ENCODE measurements at regions not wholly inside any gene's neighbourhood (a gene's known extent, or its start where the extent isn't known, plus 50 kb on each side); places are given as distances from the start of the nearest gene placed in this dataset.
A peak's percentile ranks its signal among the peaks of the same experiment; 100 is the strongest.

DNA sequence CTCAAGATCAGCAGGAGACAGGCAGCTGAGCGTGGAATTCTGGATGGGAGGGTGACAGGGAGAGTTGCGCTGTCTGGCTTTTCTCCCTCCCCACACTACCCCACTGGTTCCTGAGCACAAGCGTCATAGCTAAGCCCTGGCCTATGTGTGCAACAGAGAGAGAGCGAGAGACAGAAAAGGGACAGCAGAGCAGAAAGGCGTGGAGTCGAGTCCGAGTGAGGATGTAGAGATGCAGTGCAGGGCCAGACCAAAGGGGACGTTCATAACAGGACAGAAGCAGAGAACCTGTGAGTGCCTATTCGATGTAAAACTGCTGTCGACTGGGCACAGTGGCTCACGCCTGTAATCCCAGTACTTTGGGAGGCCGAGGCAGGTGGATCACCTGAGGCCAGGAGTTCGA is 94.0 kb upstream of the TMEM45B start:
- Histone ChIP-seq H3K27me3 (ENCODE audit: control insufficient read depth, insufficient read depth, low read length, poor library complexity, severe bottlenecking) (peaks cover 6% of the 10 kb centered on the region), H3K36me3 (ENCODE audit: control insufficient read depth, insufficient read depth, low read length) (no peaks in the 10 kb centered on the region), H3K27ac (ENCODE audit: low read depth, low read length) (no peak overlapping the region), H3K9ac (ENCODE audit: extremely low read depth, low read length, poor library complexity, severe bottlenecking) (no peak overlapping the region), H3K4me1 (ENCODE audit: control insufficient read depth, insufficient read depth, low read length) (no peaks in the 10 kb centered on the region), H3K9me3 (ENCODE audit: control insufficient read depth, low read length) (no peaks in the 10 kb centered on the region), H3K4me3 (ENCODE audit: low read length) (no peak overlapping the region)
- Mint-ChIP-seq H3K4me3 (no peak overlapping the region), H3K9me3 (no peaks in the 10 kb centered on the region), H3K27ac (no peak overlapping the region), H3K27me3 (ENCODE audit: insufficient read depth) (peaks cover 4% of the 10 kb centered on the region), H3K4me1 (no peaks in the 10 kb centered on the region), H3K36me3 (ENCODE audit: low read depth) (no peaks in the 10 kb centered on the region)
- TF ChIP-seq CTCF (conservative IDR thresholded peaks at IDR 0.05) = no peak
- peak; percentile 31 for DNase-seq
- 82 to 86% methylated on average over 8 to 11 of the region's 13 CpGs for WGBS, 2 experiments (ENCODE audit: insufficient coverage in 1 of 2, insufficient read length in 1 of 2)

GRCh38 chr11:129722529-129722928 is 93.1 kb upstream of the TMEM45B start:
- Mint-ChIP-seq H3K9me3 (no peaks in the 10 kb centered on the region), H3K27me3 (ENCODE audit: insufficient read depth) (peaks cover 4% of the 10 kb centered on the region), H3K27ac (no peak overlapping the region), H3K4me3 (no peak overlapping the region), H3K36me3 (ENCODE audit: low read depth) (no peaks in the 10 kb centered on the region), H3K4me1 (no peaks in the 10 kb centered on the region)
- Histone ChIP-seq H3K27me3 (ENCODE audit: control insufficient read depth, insufficient read depth, low read length, poor library complexity, severe bottlenecking) (peaks cover 6% of the 10 kb centered on the region), H3K4me1 (ENCODE audit: control insufficient read depth, insufficient read depth, low read length) (no peaks in the 10 kb centered on the region), H3K9me3 (ENCODE audit: control insufficient read depth, low read length) (no peaks in the 10 kb centered on the region), H3K4me3 (ENCODE audit: low read length) (no peak overlapping the region), H3K27ac (ENCODE audit: low read depth, low read length) (no peak overlapping the region), H3K9ac (ENCODE audit: extremely low read depth, low read length, poor library complexity, severe bottlenecking) (no peak overlapping the region), H3K36me3 (ENCODE audit: control insufficient read depth, insufficient read depth, low read length) (no peaks in the 10 kb centered on the region)
- DNase-seq = peak; percentile 17
- 91 to 93% methylated on average over 6 of the region's 6 CpGs for WGBS, 2 experiments (ENCODE audit: insufficient coverage in 1 of 2, insufficient read length in 1 of 2)
- TF ChIP-seq CTCF (conservative IDR thresholded peaks at IDR 0.05) = no peak

DNA sequence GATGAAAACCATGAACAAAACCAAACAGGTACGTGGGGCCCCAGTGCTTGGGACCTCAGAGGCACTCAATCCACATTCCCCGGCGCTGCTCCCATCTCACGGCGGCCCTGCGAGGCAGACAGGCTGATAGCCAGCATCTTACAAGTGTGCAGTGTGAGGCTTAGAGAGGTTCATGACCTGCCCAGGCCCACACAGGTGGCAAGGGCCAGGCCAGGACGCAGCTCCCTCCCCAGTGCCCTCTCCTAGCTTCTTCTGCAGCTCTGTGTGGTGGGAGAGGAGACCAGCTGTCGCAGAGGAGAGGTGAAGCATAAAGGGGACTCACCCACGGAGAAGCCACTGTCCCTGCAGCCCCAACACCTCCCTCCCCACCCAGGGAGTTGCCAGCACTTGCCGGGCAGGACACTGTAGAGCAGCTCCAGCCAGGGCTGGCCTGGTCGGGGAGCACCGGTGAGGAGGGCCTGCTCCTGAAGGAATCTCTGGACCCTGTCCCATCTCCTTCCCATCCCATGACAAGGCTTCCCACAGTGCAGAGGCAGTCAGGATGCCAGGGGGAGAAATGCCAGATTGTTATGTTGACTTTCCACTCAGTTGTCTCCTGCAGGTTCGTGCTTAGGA is 92.4 kb upstream of the TMEM45B start:
- 85 to 89% methylated on average over 6 to 13 of the region's 13 CpGs for WGBS, 2 experiments (ENCODE audit: insufficient coverage in 1 of 2, insufficient read length in 1 of 2)

More for the DNA sequence above, 92.4 kb upstream of the TMEM45B start:
- no peak for TF ChIP-seq CTCF (conservative IDR thresholded peaks at IDR 0.05)
- Histone ChIP-seq H3K27me3 (ENCODE audit: control insufficient read depth, insufficient read depth, low read length, poor library complexity, severe bottlenecking) (peaks cover 6% of the 10 kb centered on the region), H3K9ac (ENCODE audit: extremely low read depth, low read length, poor library complexity, severe bottlenecking) (no peak overlapping the region), H3K36me3 (ENCODE audit: control insufficient read depth, insufficient read depth, low read length) (no peaks in the 10 kb centered on the region), H3K9me3 (ENCODE audit: control insufficient read depth, low read length) (no peaks in the 10 kb centered on the region), H3K27ac (ENCODE audit: low read depth, low read length) (no peak overlapping the region), H3K4me1 (ENCODE audit: control insufficient read depth, insufficient read depth, low read length) (no peaks in the 10 kb centered on the region), H3K4me3 (ENCODE audit: low read length) (no peak overlapping the region)
- no peaks in the 10 kb centered on the region for H3K9me3 Mint-ChIP-seq
- no peak overlapping the region for H3K4me3 Mint-ChIP-seq
- H3K27ac Mint-ChIP-seq = no peak overlapping the region
- peak; percentile 37 for DNase-seq
- no peaks in the 10 kb centered on the region for H3K4me1 Mint-ChIP-seq
- H3K27me3 Mint-ChIP-seq (ENCODE audit: insufficient read depth) = peaks cover 4% of the 10 kb centered on the region
- no peaks in the 10 kb centered on the region for H3K36me3 Mint-ChIP-seq (ENCODE audit: low read depth)

Measured in endodermal cell (in vitro differentiated cells).